Thoracic aorta (tissue), 2 donors: ENCODE measurements at regions not wholly inside any gene's neighbourhood (a gene's known extent, or its start where the extent isn't known, plus 50 kb on each side); places are given as distances from the start of the nearest gene placed in this dataset.

ENCODE experiments used
- ATAC-seq: fragments of 150-250 bp; one replicate; pipeline ENCODE4 v1.8.0; 2017; ENCODE audit warnings: low read depth; ENCODE audit not compliant: insufficient number of reproducible peaks, low FRiP score
- DNase-seq: peaks from one replicate; pipeline ENCODE4 v3.0.0-alpha.2; 2020; ENCODE audit warnings: low spot score
- H3K27ac ChIP-seq, 2 donors: fragments of 200-600 bp; sonication (generic); 1 replicate in 1 of 2; 2 replicates in 1 of 2; pipeline ENCODE4 v1.5.1; 2016; ENCODE audit warnings: mild to moderate bottlenecking in 2 of 2, moderate library complexity in 2 of 2
- H3K27me3 ChIP-seq: fragments of 200-600 bp; sonication (generic); replicated peaks from 2 replicates; pipeline ENCODE4 v1.6.0; 2016; ENCODE audit warnings: mild to moderate bottlenecking; ENCODE audit not compliant: insufficient read depth
- H3K36me3 ChIP-seq: fragments of 200-600 bp; sonication (generic); one replicate; pipeline ENCODE4 v1.5.1; 2016
- H3K4me1 ChIP-seq, 2 donors: fragments of 200-600 bp; sonication (generic); 1 replicate in 1 of 2; 2 replicates in 1 of 2; pipeline versions ENCODE4 v1.5.1 to v1.6.0; 2016; ENCODE audit warnings: low read depth in 2 of 2, mild to moderate bottlenecking in 1 of 2; ENCODE audit not compliant: control insufficient read depth in 1 of 2
- H3K4me3 ChIP-seq: fragments of 200-600 bp; sonication (generic); 2 replicates; pipeline ENCODE4 v1.5.1; 2016; ENCODE audit warnings: mild to moderate bottlenecking
- H3K9me3 ChIP-seq: fragments of 200-600 bp; sonication (generic); 2 replicates; pipeline ENCODE4 v1.5.1; 2016
- CTCF ChIP-seq: fragments of 200-600 bp; sonication (generic); IDR thresholded peaks from one replicate; pipeline ENCODE4 v1.5.1; 2019; ENCODE audit warnings: antibody characterized with exemption

- no peak for DNase-seq
- ATAC-seq = no peak
Observed at GRCh38 chr10:47111329-47111862, 188.6 kb upstream of the GDF10 start.

GRCh38 chr10:47112612-47113011 is 187.4 kb upstream of the GDF10 start:
- Histone ChIP-seq H3K9me3 (no peaks in the 10 kb centered on the region), H3K27me3 (no peaks in the 10 kb centered on the region), H3K36me3 (no peaks in the 10 kb centered on the region), H3K27ac (no peak overlapping the region), H3K4me1 (peaks cover 9 to 47% of the 10 kb centered on the region in 2 donors), H3K4me3 (no peak overlapping the region)
- ATAC-seq (no peak), DNase-seq (no peak)
- no peak for TF ChIP-seq CTCF

More at GRCh38 chr10:47111329-47111862, 188.6 kb upstream of the GDF10 start:
- no peaks in the 10 kb centered on the region for H3K9me3 ChIP-seq
- no peak overlapping the region for H3K27ac ChIP-seq
- H3K4me3 ChIP-seq = no peak overlapping the region
- TF ChIP-seq CTCF = no peak
- no peaks in the 10 kb centered on the region for H3K36me3 ChIP-seq
- peaks cover 9 to 39% of the 10 kb centered on the region in 2 donors for H3K4me1 ChIP-seq
- H3K27me3 ChIP-seq = no peaks in the 10 kb centered on the region

- no peak for ATAC-seq
- Histone ChIP-seq H3K27me3 (no peaks in the 10 kb centered on the region), H3K4me1 (peaks cover 9 to 47% of the 10 kb centered on the region in 2 donors), H3K9me3 (no peaks in the 10 kb centered on the region), H3K4me3 (no peak overlapping the region), H3K36me3 (no peaks in the 10 kb centered on the region), H3K27ac (no peak overlapping the region)
- DNase-seq = no peak
- no peak for TF ChIP-seq CTCF
Observed at GRCh38 chr10:47113907-47114500, 186.0 kb upstream of the GDF10 start.

GRCh38 chr10:47114680-47115186 is 185.3 kb upstream of the GDF10 start:
- Histone ChIP-seq H3K27me3 (no peaks in the 10 kb centered on the region), H3K36me3 (no peaks in the 10 kb centered on the region), H3K9me3 (no peaks in the 10 kb centered on the region), H3K4me3 (no peak overlapping the region), H3K27ac (no peak overlapping the region), H3K4me1 (peaks cover 4 to 40% of the 10 kb centered on the region in 2 donors)
- no peak for DNase-seq
- ATAC-seq = no peak
- TF ChIP-seq CTCF = no peak

GRCh38 chr10:47115322-47115721 is 184.7 kb upstream of the GDF10 start:
- no peaks in the 10 kb centered on the region for H3K9me3 ChIP-seq
- H3K4me1 ChIP-seq = peaks cover 0 to 34% of the 10 kb centered on the region in 2 donors
- H3K36me3 ChIP-seq = no peaks in the 10 kb centered on the region
- H3K4me3 ChIP-seq = no peak overlapping the region
- no peak for TF ChIP-seq CTCF
- no peaks in the 10 kb centered on the region for H3K27me3 ChIP-seq
- DNase-seq (no peak), ATAC-seq (no peak)
- no peak overlapping the region for H3K27ac ChIP-seq
